GM12892 (cell line): ENCODE measurements at regions not wholly inside any gene's neighbourhood (a gene's known extent, or its start where the extent isn't known, plus 50 kb on each side); places are given as distances from the start of the nearest gene placed in this dataset.

Experiments used
- POLR2A ChIP-seq: IDR thresholded peaks from 2 replicates; pipeline ENCODE4 v1.6.1; 2011; ENCODE audit warnings: low read depth, low read length, control low read depth
- POLR2AphosphoS5 ChIP-seq: IDR thresholded peaks from 2 replicates; pipeline ENCODE4 v1.6.1; 2011; ENCODE audit warnings: low read depth, low read length, control low read depth
- TAF1 ChIP-seq: IDR thresholded peaks from 2 replicates; pipeline ENCODE4 v1.6.1; 2011; ENCODE audit warnings: low read depth, mild to moderate bottlenecking, control low read depth, low read length, borderline replicate concordance

GRCh38 chr19:30841934-30842333 is 469.8 kb downstream of the ZNF536 start:
- TF ChIP-seq TAF1: no peak
- TF ChIP-seq POLR2AphosphoS5: no peak
- no peak for TF ChIP-seq POLR2A
